GM12873 (cell line): ENCODE measurements at regions not wholly inside any gene's neighbourhood (a gene's known extent, or its start where the extent isn't known, plus 50 kb on each side); places are given as distances from the start of the nearest gene placed in this dataset.

Experiments used
- CTCF ChIP-seq: IDR thresholded peaks from 2 replicates; pipeline ENCODE4 v1.5.1; 2012; ENCODE audit warnings: low read depth, mild to moderate bottlenecking, moderate library complexity, low read length, control low read depth; ENCODE audit not compliant: insufficient read depth; ENCODE audit errors: missing control alignments

GRCh38 chr3:166291186-166291955 lies 454.1 kb upstream of the BCHE start:
- no peak for TF ChIP-seq CTCF

GRCh38 chr3:166285001-166285400 lies 447.8 kb upstream of the BCHE start:
- no peak for TF ChIP-seq CTCF

DNA sequence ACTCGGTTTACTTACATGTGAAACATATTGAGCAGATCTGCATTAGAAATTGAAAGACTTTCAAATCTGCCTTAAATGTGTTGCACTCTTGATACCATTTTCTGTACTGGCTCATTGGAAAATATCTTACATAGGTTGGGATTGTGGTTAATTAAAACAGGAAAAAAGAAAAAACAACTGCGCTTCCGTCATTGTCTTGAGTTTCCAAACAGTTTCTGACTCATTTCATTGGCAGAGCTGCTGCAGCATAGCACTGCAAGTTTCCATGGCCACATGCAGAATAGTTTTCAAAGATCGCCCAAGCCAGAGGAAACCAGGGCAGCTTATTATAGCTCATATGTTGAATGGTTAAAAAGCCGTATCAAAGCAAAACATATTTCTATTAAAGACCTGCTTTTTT lies 446.6 kb upstream of the BCHE start:
- TF ChIP-seq CTCF, result no peak

DNA sequence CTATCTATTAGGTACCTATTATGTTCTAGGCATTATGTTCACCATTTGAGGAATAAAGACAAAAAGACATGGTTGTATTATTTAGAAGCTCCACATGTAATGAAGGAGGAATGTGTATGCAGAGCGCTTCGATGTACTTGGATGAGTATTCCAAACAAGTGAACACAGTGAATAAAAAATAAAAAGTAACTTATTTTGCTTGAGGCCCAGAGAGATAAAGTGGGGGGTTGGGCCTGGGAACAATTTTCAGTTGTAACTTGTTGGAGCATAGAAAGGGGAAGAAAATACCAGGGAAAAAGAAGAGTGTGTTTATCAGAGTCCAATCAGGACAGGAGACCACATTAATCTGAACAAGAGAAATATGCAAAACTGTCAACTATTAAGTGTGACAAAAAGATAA lies 445.7 kb upstream of the BCHE start:
- no peak for TF ChIP-seq CTCF

- TF ChIP-seq CTCF, result no peak
Observed at GRCh38 chr3:166279636-166280035, 442.4 kb upstream of the BCHE start.

GRCh38 chr3:166275024-166275390 lies 437.8 kb upstream of the BCHE start:
- TF ChIP-seq CTCF, result no peak

DNA sequence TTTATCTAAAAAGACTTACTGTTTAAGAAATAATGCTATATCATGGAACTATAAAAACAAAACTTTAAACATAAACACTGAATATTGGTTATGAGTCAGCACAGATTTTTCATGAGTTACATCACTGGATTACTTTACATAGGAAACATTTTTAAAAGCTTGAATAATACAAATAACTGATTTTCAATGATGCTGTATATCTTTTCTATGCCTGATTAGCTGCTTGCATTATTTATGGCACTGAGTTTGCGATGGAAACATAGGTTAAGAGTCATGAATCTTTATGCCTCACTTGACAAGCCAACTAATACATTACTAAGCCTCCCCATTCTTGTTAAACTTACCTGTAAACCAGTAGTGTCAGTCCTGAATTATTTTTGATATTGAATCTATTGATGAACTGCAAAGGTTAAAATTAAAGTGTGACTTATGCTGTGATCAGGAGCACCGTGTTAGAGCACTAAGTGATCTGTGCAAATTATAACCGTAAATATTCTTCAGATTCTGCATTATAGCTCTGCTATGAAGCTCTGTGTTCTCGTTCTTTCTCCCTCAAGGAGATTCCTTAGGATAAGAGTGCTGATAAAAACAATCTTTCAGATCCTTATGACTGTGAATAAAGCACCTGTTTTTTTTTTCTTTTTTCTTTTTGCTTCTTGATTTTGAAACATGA lies 437.3 kb upstream of the BCHE start:
- no peak for TF ChIP-seq CTCF
